ENCODE measurements at regions not wholly inside any gene's neighbourhood (a gene's known extent, or its start where the extent isn't known, plus 50 kb on each side); places are given as distances from the start of the nearest gene placed in this dataset.

DNA sequence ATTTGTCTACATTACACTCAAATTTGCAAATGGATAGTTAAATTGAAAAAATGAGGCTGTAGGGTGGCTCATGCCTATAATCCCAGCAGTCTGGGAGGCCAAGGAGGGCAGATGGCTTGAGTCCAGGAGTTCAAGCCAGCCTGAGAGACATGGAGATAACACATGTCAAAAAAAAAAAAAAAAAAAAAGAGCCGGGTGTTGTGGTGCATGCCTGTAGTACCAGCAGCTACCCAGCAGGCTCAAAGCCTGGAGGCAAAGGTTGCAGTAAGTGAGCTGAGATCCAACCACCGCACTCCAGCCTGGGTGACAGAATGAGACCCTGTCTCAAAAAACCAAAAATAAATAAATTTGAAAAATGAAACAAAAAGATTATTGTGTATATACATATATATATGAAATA, 119.9 kb upstream of the MGAT4C start:
- Histone ChIP-seq H3K4me3 (no peak overlapping the region), H3K4me1 (no peaks in the 10 kb centered on the region), H3K27ac (no peak overlapping the region), H3K27me3 (no peaks in the 10 kb centered on the region), H3K36me3 (no peaks in the 10 kb centered on the region), H3K9me3 (no peaks in the 10 kb centered on the region)
- ATAC-seq (ENCODE audit: low FRiP score in 2 of 2) (no peak), DNase-seq (no peak)
- TF ChIP-seq POLR2A (IDR thresholded peaks at IDR 0.05) = no peak
- TF ChIP-seq, protein P1, sequence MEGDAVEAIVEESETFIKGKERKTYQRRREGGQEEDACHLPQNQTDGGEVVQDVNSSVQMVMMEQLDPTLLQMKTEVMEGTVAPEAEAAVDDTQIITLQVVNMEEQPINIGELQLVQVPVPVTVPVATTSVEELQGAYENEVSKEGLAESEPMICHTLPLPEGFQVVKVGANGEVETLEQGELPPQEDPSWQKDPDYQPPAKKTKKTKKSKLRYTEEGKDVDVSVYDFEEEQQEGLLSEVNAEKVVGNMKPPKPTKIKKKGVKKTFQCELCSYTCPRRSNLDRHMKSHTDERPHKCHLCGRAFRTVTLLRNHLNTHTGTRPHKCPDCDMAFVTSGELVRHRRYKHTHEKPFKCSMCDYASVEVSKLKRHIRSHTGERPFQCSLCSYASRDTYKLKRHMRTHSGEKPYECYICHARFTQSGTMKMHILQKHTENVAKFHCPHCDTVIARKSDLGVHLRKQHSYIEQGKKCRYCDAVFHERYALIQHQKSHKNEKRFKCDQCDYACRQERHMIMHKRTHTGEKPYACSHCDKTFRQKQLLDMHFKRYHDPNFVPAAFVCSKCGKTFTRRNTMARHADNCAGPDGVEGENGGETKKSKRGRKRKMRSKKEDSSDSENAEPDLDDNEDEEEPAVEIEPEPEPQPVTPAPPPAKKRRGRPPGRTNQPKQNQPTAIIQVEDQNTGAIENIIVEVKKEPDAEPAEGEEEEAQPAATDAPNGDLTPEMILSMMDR (IDR thresholded peaks at IDR 0.05) = no peak
- TF ChIP-seq POLR2AphosphoS5 (IDR thresholded peaks at IDR 0.05) = no peak
- no peak for TF ChIP-seq EP300 (IDR thresholded peaks at IDR 0.05)
- WGBS, 2 donors = 48 to 51% methylated on average over 2 of the region's 2 CpGs

DNA sequence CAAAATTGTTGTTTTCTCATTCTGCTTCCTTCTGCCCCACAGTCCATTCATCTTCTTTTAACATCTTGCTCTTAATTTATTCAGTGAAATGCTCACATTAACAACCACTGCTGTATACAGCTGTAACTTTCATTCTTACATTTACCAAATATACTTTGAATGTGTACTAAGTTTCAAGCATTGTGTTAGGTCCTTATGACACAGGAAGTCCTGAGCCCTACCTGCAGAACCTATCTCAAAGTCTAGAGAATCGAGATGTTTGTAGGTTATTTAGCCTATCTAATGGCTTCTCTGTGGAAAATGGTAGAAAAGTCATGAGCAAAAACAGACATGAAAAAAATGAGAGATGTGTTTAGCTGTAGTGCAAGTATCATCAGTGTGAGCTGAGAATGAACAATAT, 117.6 kb upstream of the MGAT4C start:
- H3K27me3 ChIP-seq = no peaks in the 10 kb centered on the region
- no peaks in the 10 kb centered on the region for H3K36me3 ChIP-seq
- H3K9me3 ChIP-seq = no peaks in the 10 kb centered on the region
- no peaks in the 10 kb centered on the region for H3K4me1 ChIP-seq
- no peak for DNase-seq
- no peak for TF ChIP-seq POLR2AphosphoS5 (IDR thresholded peaks at IDR 0.05)
- TF ChIP-seq, protein P1 (IDR thresholded peaks at IDR 0.05) = no peak
- TF ChIP-seq EP300 (IDR thresholded peaks at IDR 0.05) = no peak
- no peak for TF ChIP-seq POLR2A (IDR thresholded peaks at IDR 0.05)
- no peak overlapping the region for H3K27ac ChIP-seq
- 73 to 76% methylated on average over 1 of the region's 1 CpG for WGBS, 2 donors
- no peak overlapping the region for H3K4me3 ChIP-seq
- no peak for ATAC-seq (ENCODE audit: low FRiP score in 2 of 2)

DNA sequence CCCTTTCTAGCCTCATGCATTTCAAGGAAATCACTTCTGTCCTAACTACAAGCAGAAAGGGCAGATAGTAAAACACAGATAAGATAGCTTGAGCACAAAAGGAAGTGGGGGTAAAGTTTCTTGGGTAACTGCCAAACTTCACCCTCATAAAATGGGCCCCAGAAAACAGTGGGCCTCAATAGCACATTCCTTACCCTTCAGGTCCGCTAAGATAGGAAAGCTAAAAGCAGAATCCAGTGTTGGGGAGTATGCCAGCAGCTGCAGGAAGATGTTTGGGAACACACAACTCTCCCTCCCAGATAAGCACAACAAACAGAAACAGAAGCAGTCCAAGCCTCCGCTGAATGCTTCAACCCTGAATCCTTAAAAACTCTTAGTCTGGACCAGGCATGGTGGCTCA, 110.9 kb upstream of the MGAT4C start:
- no peak for DNase-seq
- no peaks in the 10 kb centered on the region for H3K36me3 ChIP-seq
- no peaks in the 10 kb centered on the region for H3K4me1 ChIP-seq
- 48 to 62% methylated on average over 2 of the region's 2 CpGs for WGBS, 2 donors
- H3K4me3 ChIP-seq = no peak overlapping the region
- H3K27me3 ChIP-seq = no peaks in the 10 kb centered on the region
- H3K9me3 ChIP-seq = no peaks in the 10 kb centered on the region
- no peak for ATAC-seq (ENCODE audit: low FRiP score in 2 of 2)
- H3K27ac ChIP-seq = no peak overlapping the region
- TF ChIP-seq POLR2AphosphoS5 (IDR thresholded peaks at IDR 0.05) (no peak), POLR2A (IDR thresholded peaks at IDR 0.05) (no peak), EP300 (IDR thresholded peaks at IDR 0.05) (no peak)
- TF ChIP-seq, protein P1 (IDR thresholded peaks at IDR 0.05) = no peak

DNA sequence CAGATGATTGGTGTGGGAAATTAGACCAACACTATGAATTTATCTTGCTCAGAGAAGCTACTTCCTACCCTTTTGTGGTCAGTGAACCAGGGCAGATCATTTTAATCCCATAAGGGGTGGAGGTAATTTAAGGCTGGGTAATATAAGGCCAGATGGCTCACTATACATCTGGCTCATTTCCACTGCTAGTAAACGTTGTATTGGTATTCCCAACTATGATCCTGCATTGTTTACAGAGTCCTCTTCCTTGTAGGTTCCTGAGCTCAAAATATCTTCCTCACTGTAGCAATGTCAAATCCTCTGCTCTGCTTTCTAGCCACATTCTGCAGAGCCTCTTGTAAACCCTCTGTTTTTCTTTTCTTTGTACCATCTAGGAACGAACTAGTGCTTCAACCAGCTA, 93.0 kb upstream of the MGAT4C start:
- Histone ChIP-seq H3K27ac (no peak overlapping the region), H3K36me3 (no peaks in the 10 kb centered on the region), H3K4me3 (no peak overlapping the region), H3K4me1 (no peaks in the 10 kb centered on the region), H3K9me3 (no peaks in the 10 kb centered on the region), H3K27me3 (no peaks in the 10 kb centered on the region)
- TF ChIP-seq EP300 (IDR thresholded peaks at IDR 0.05) (no peak), POLR2A (IDR thresholded peaks at IDR 0.05) (no peak), POLR2AphosphoS5 (IDR thresholded peaks at IDR 0.05) (no peak)
- TF ChIP-seq, protein P1 (IDR thresholded peaks at IDR 0.05) = no peak
- no peak for ATAC-seq (ENCODE audit: low FRiP score in 2 of 2)
- 32 to 49% methylated on average over 2 of the region's 2 CpGs for WGBS, 2 donors
- DNase-seq = no peak

DNA sequence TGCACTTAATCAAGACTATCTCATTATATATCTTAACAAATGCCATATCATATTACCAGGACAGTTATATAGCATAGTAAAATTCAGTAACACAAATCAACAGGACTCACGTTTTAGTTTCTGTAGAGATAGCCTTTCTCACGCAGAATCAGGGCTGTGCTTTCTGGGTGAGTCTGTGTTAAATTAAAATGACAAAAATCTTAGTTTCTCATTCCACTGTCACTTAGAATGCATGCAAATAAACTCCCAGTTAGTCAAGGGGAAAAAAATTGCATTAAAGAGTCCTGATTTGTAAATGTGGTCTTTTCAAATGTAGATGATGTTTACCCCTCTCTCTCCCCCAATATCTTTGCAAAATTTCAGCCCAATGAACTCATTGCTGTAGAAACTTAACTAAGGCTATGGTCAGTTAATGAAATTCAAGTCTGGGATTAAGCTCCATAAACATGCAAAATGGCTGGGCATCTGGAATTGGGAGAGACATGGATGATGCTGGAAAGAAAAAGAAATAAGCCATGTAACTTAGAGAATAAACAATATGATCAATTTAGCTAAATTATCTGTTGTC, 77.8 kb upstream of the MGAT4C start:
- WGBS, 2 donors = 65 to 67% methylated on average over 2 of the region's 2 CpGs
- Histone ChIP-seq H3K27ac (no peak overlapping the region), H3K4me1 (no peaks in the 10 kb centered on the region), H3K36me3 (no peaks in the 10 kb centered on the region), H3K27me3 (no peaks in the 10 kb centered on the region), H3K9me3 (no peaks in the 10 kb centered on the region), H3K4me3 (no peak overlapping the region)
- TF ChIP-seq, protein P1 (IDR thresholded peaks at IDR 0.05) = no peak
- TF ChIP-seq POLR2A (IDR thresholded peaks at IDR 0.05) (no peak), EP300 (IDR thresholded peaks at IDR 0.05) (no peak), POLR2AphosphoS5 (IDR thresholded peaks at IDR 0.05) (no peak)
- DNase-seq (no peak), ATAC-seq (ENCODE audit: low FRiP score in 2 of 2) (no peak)

Data from upper lobe of left lung (tissue), 6 donors.